Keratinocyte (primary cell): ENCODE measurements at regions not wholly inside any gene's neighbourhood (a gene's known extent, or its start where the extent isn't known, plus 50 kb on each side); places are given as distances from the start of the nearest gene placed in this dataset.

Experiments used
- DNase-seq: peaks from one replicate; pipeline ENCODE4 v3.0.0-alpha.2; 2011; ENCODE audit warnings: low read depth, missing footprints, low spot score
- FAIRE-seq: peaks from 2 replicates; lab custom pipeline; 2011; peaks lifted over from hg19 to GRCh38; lab: Jason Lieb, UNC
- H2AFZ ChIP-seq: 2 replicates; pipeline ENCODE4 v1.6.0; 2012; ENCODE audit warnings: low read length, control low read depth, inconsistent platforms; ENCODE audit not compliant: control insufficient read depth
- H3K27ac ChIP-seq: 2 replicates; pipeline ENCODE4 v1.5.1; 2011; ENCODE audit warnings: low read length; ENCODE audit not compliant: control insufficient read depth, insufficient read depth
- H3K27me3 ChIP-seq: 3 replicates; pipeline ENCODE4 v1.6.0; 2011; ENCODE audit warnings: low read length; ENCODE audit not compliant: control insufficient read depth, insufficient read depth; ENCODE audit errors: extremely low read depth
- H3K36me3 ChIP-seq, 2 experiments: 2 replicates in 1 of 2; 3 replicates in 1 of 2; pipeline ENCODE4 v1.5.1; 2011; ENCODE audit warnings: low read length in 2 of 2, mild to moderate bottlenecking in 1 of 2; ENCODE audit not compliant: control insufficient read depth in 2 of 2, insufficient read depth in 2 of 2; ENCODE audit errors: extremely low read depth in 1 of 2
- H3K4me1 ChIP-seq: 3 replicates; pipeline ENCODE4 v1.5.1; 2011; ENCODE audit warnings: low read length; ENCODE audit not compliant: control insufficient read depth, insufficient read depth; ENCODE audit errors: extremely low read depth
- H3K4me2 ChIP-seq: 3 replicates; pipeline ENCODE4 v1.6.0; 2011; ENCODE audit warnings: low read depth, low read length; ENCODE audit not compliant: control insufficient read depth, insufficient read depth; ENCODE audit errors: extremely low read depth
- H3K4me3 ChIP-seq, 3 experiments: fragments of 200-600 bp in 1 of 3; sonication (generic) in 1 of 3; 2 replicates in 2 of 3; 3 replicates in 1 of 3; pipeline ENCODE4 v1.5.1; 2011 to 2016; ENCODE audit warnings: low read length in 3 of 3, mild to moderate bottlenecking in 3 of 3, control low read depth in 2 of 3, inconsistent platforms in 1 of 3, low read depth in 1 of 3, mixed read lengths in 1 of 3, mixed run types in 1 of 3, moderate library complexity in 1 of 3; ENCODE audit not compliant: control insufficient read depth in 2 of 3, insufficient read depth in 2 of 3; ENCODE audit errors: extremely low read depth in 1 of 3
- H3K79me2 ChIP-seq: 2 replicates; pipeline ENCODE4 v1.6.0; 2012; ENCODE audit warnings: low read length; ENCODE audit not compliant: control insufficient read depth, insufficient read depth
- H3K9ac ChIP-seq: 3 replicates; pipeline ENCODE4 v1.6.0; 2011; ENCODE audit warnings: low read length; ENCODE audit not compliant: control insufficient read depth, insufficient read depth; ENCODE audit errors: extremely low read depth
- H3K9me1 ChIP-seq: 3 replicates; pipeline ENCODE4 v1.6.0; 2011; ENCODE audit warnings: low read length; ENCODE audit not compliant: control insufficient read depth, insufficient read depth; ENCODE audit errors: extremely low read depth
- H3K9me3 ChIP-seq: 2 replicates; pipeline ENCODE4 v1.5.1; 2012; ENCODE audit warnings: low read depth, low read length; ENCODE audit not compliant: control insufficient read depth
- H4K20me1 ChIP-seq: 3 replicates; pipeline ENCODE4 v1.6.0; 2011; ENCODE audit warnings: low read length; ENCODE audit not compliant: control insufficient read depth, insufficient read depth; ENCODE audit errors: extremely low read depth
- CTCF ChIP-seq, 3 experiments: IDR thresholded peaks in 1 of 3; conservative IDR thresholded peaks in 1 of 3; optimal IDR thresholded peaks in 1 of 3; 2 replicates in 2 of 3; 3 replicates in 1 of 3; pipeline versions ENCODE3 to v1.5.1; 2011; ENCODE audit warnings: low read length in 3 of 3, mild to moderate bottlenecking in 3 of 3, moderate library complexity in 2 of 3, control low read depth in 1 of 3, inconsistent platforms in 1 of 3; ENCODE audit not compliant: insufficient read depth in 2 of 3; ENCODE audit errors: extremely low read depth in 1 of 3
- EZH2 ChIP-seq: IDR thresholded peaks from one replicate; pipeline ENCODE4 v1.6.1; 2012; ENCODE audit warnings: inconsistent platforms, mild to moderate bottlenecking, low read length, moderate library complexity
- dilution Hi-C: fragments of 300-500 bp; cut with MboI; formaldehyde crosslinking; loops from one replicate; pipeline ENCODE4 v1.7.0; 2020; ENCODE audit warnings: low sequenced_read_pairs; ENCODE audit not compliant: extremely low pct_ligation_motif_present

- TF ChIP-seq EZH2: no peak
- TF ChIP-seq CTCF (optimal IDR thresholded peaks at IDR 0.05 in 1 of 3, IDR thresholded peaks at IDR 0.05 in 1 of 3, conservative IDR thresholded peaks at IDR 0.05 in 1 of 3; ENCODE audit: extremely low read depth in 1 of 3, insufficient read depth in 2 of 3, low read length in 3 of 3): no peak
- no peak overlapping the region for H2AFZ ChIP-seq
- DNase-seq: no peak
- no peaks in the 10 kb centered on the region for H3K9me1 ChIP-seq
- H3K4me3 ChIP-seq: no peak overlapping the region
- dilution Hi-C loops: no loop called here
- no peaks in the 10 kb centered on the region for H3K9me3 ChIP-seq
- H3K27me3 ChIP-seq: no peaks in the 10 kb centered on the region
- H3K79me2 ChIP-seq: no peaks in the 10 kb centered on the region
- H3K9ac ChIP-seq: no peak overlapping the region
- H3K4me2 ChIP-seq: no peak overlapping the region
- H3K4me1 ChIP-seq: peaks cover 3% of the 10 kb centered on the region
- H4K20me1 ChIP-seq: no peaks in the 10 kb centered on the region
- H3K27ac ChIP-seq: no peak overlapping the region
- no peaks in the 10 kb centered on the region for H3K36me3 ChIP-seq
- no peak for FAIRE-seq
Measured at GRCh38 chr3:65174713-65175112, 486.9 kb upstream of the ADAMTS9 start.

- Histone ChIP-seq H3K27ac (no peak overlapping the region), H3K27me3 (no peaks in the 10 kb centered on the region), H2AFZ (no peak overlapping the region), H4K20me1 (no peaks in the 10 kb centered on the region), H3K9me3 (no peaks in the 10 kb centered on the region), H3K79me2 (no peaks in the 10 kb centered on the region), H3K4me2 (no peak overlapping the region), H3K4me3 (no peak overlapping the region), H3K36me3 (no peaks in the 10 kb centered on the region), H3K9me1 (no peaks in the 10 kb centered on the region), H3K4me1 (peaks cover 3% of the 10 kb centered on the region), H3K9ac (no peak overlapping the region)
- FAIRE-seq (no peak), DNase-seq (no peak)
- no peak for TF ChIP-seq CTCF (optimal IDR thresholded peaks at IDR 0.05 in 1 of 3, IDR thresholded peaks at IDR 0.05 in 1 of 3, conservative IDR thresholded peaks at IDR 0.05 in 1 of 3; ENCODE audit: extremely low read depth in 1 of 3, insufficient read depth in 2 of 3, low read length in 3 of 3)
- no peak for TF ChIP-seq EZH2
- dilution Hi-C loops: no loop called here
Measured at GRCh38 chr3:65173841-65174240, 486.0 kb upstream of the ADAMTS9 start.
